Smooth muscle cell (in vitro differentiated cells): ENCODE measurements at regions not wholly inside any gene's neighbourhood (a gene's known extent, or its start where the extent isn't known, plus 50 kb on each side); places are given as distances from the start of the nearest gene placed in this dataset. TPM values are rescaled to one million over a fixed set of nuclear protein-coding genes. Genes with fewer than 3 reads are reported as not detected.

Experiments used
- DNase-seq: peaks from one replicate; lab custom pipeline; 2025; ENCODE audit not compliant: unreplicated experiment; lab: John Stamatoyannopoulos, UW
- H2AFZ ChIP-seq: fragments of 200-600 bp; sonication (generic); 2 replicates; pipeline ENCODE4 v1.6.0; 2016; ENCODE audit warnings: antibody characterized with exemption, low read depth, mild to moderate bottlenecking
- H3F3A ChIP-seq: fragments of 200-600 bp; sonication (generic); 2 replicates; pipeline ENCODE4 v1.6.0; 2017; ENCODE audit warnings: antibody characterized with exemption, low read depth
- H3K27ac ChIP-seq: fragments of 200-600 bp; sonication (generic); 2 replicates; pipeline ENCODE4 v1.5.1; 2016; ENCODE audit warnings: low read depth, mild to moderate bottlenecking
- H3K27me3 ChIP-seq: fragments of 200-600 bp; sonication (generic); 2 replicates; pipeline ENCODE4 v1.6.1; 2016; ENCODE audit warnings: low read depth, mild to moderate bottlenecking
- H3K36me3 ChIP-seq: fragments of 200-600 bp; sonication (generic); 2 replicates; pipeline ENCODE4 v1.5.1; 2016; ENCODE audit warnings: low read depth
- H3K4me1 ChIP-seq: fragments of 200-600 bp; sonication (generic); 2 replicates; pipeline ENCODE4 v1.5.1; 2016; ENCODE audit warnings: low read depth
- H3K4me2 ChIP-seq: fragments of 200-600 bp; sonication (generic); 2 replicates; pipeline ENCODE4 v1.6.0; 2016; ENCODE audit warnings: mild to moderate bottlenecking
- H3K4me3 ChIP-seq: fragments of 200-600 bp; sonication (generic); 2 replicates; pipeline ENCODE4 v1.5.1; 2016; ENCODE audit warnings: mild to moderate bottlenecking
- H3K79me2 ChIP-seq: fragments of 200-600 bp; sonication (generic); 2 replicates; pipeline ENCODE4 v1.6.0; 2016; ENCODE audit warnings: low read depth, mild to moderate bottlenecking
- H3K9ac ChIP-seq: fragments of 200-600 bp; sonication (generic); 2 replicates; pipeline ENCODE4 v1.6.0; 2016; ENCODE audit warnings: low read depth
- H3K9me3 ChIP-seq: fragments of 200-600 bp; sonication (generic); replicated peaks from 2 replicates; pipeline ENCODE4 v1.5.1; 2016; ENCODE audit warnings: low read depth
- H4K20me1 ChIP-seq: fragments of 200-600 bp; sonication (generic); 2 replicates; pipeline ENCODE4 v1.6.0; 2016; ENCODE audit warnings: low read depth
- WGBS: methylation state at CpG from one replicate; pipeline ENCODE4 v1.1.7; 2016; ENCODE audit warnings: low lambda C conversion rate; 5-methylcytosine and 5-hydroxymethylcytosine counted together
- small RNA-seq: library from RNA; depleted of rRNA; stranded (forward); fragments of <200 nt; gene quantifications from one replicate; pipeline ENCODE3, GENCODE V24; 2014
- TF ChIP-seq, protein P1 (sequence below): fragments of 200-600 bp; sonication (generic); IDR thresholded peaks from 2 replicates; pipeline ENCODE4 v1.5.1; 2017; ENCODE audit warnings: borderline replicate concordance, mild to moderate bottlenecking, antibody characterized with exemption; ENCODE audit not compliant: insufficient read depth, poor library complexity, severe bottlenecking

DNA sequence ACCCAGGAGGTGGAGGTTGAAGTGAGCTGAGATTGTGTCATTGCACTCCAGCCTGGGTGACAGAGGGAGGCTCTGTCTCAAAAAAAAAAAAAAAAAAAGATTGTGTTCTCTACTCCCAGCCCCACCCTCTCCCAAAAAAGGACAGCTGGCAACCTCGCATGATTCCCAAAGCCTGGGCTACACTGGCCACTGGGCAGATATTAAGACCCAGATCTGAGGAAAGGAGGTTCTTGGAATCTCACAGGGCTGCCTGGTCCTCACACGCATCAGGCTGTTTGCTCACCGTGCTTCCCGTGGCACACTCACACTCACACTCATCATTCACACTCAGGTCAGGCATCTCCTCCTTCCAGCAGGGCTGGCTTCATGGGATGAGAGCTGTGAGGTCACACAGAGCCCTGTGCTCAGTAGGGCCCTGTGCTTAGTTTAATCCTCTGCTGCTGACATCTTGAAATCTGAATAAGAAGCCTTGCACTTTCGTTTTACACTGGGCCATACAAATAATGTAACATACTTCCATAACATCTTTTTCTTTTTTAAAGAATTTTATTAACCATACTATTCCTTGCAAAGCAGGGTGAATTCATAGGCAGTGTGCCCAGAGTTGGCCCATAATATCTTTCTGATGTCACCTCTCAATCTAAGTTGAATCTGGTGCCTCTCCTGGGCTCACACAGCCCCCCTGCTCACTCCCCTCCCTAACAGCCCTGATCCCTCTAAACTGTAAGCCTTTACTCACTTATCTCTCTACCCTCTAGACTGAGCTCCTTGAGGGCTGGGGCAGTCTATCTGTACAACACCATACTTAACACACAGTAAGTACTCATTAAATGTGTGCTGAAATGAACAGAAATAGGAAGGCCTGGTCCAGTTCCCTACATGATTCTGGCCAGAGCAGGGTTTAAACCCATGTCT, 50.2 kb upstream of the C15orf39 start:
- TF ChIP-seq, protein P1, sequence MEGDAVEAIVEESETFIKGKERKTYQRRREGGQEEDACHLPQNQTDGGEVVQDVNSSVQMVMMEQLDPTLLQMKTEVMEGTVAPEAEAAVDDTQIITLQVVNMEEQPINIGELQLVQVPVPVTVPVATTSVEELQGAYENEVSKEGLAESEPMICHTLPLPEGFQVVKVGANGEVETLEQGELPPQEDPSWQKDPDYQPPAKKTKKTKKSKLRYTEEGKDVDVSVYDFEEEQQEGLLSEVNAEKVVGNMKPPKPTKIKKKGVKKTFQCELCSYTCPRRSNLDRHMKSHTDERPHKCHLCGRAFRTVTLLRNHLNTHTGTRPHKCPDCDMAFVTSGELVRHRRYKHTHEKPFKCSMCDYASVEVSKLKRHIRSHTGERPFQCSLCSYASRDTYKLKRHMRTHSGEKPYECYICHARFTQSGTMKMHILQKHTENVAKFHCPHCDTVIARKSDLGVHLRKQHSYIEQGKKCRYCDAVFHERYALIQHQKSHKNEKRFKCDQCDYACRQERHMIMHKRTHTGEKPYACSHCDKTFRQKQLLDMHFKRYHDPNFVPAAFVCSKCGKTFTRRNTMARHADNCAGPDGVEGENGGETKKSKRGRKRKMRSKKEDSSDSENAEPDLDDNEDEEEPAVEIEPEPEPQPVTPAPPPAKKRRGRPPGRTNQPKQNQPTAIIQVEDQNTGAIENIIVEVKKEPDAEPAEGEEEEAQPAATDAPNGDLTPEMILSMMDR, result no peak
- Histone ChIP-seq H4K20me1 (no peaks in the 10 kb centered on the region), H3F3A (peaks cover 17% of the 10 kb centered on the region), H3K27ac (peak overlapping the region; percentile 75), H3K9me3 (peaks cover 8% of the 10 kb centered on the region), H3K4me3 (no peak overlapping the region), H3K9ac (no peak overlapping the region), H3K27me3 (no peaks in the 10 kb centered on the region), H3K36me3 (no peaks in the 10 kb centered on the region), H3K4me2 (peak overlapping the region; percentile 69), H2AFZ (no peak overlapping the region), H3K79me2 (no peaks in the 10 kb centered on the region), H3K4me1 (peaks cover 10% of the 10 kb centered on the region)
- no peak for DNase-seq
- WGBS, result 41% methylated on average over 5 of the region's 5 CpGs

Small RNA genes lying in the stretch of these regions (small RNA-seq; reads per million reads assigned to genes)
- not detected for gene RF00017
- not detected for gene RF00601
